ENCODE measurements at regions not wholly inside any gene's neighbourhood (a gene's known extent, or its start where the extent isn't known, plus 50 kb on each side); places are given as distances from the start of the nearest gene placed in this dataset.

GRCh38 chr9:106305428-106306133 is 557.4 kb upstream of the ZNF462 start:
- TF ChIP-seq TOX (CRISPR knock-in tag; IDR thresholded peaks at IDR 0.05; ENCODE audit: borderline replicate concordance), result no peak
- TF ChIP-seq, protein P1, sequence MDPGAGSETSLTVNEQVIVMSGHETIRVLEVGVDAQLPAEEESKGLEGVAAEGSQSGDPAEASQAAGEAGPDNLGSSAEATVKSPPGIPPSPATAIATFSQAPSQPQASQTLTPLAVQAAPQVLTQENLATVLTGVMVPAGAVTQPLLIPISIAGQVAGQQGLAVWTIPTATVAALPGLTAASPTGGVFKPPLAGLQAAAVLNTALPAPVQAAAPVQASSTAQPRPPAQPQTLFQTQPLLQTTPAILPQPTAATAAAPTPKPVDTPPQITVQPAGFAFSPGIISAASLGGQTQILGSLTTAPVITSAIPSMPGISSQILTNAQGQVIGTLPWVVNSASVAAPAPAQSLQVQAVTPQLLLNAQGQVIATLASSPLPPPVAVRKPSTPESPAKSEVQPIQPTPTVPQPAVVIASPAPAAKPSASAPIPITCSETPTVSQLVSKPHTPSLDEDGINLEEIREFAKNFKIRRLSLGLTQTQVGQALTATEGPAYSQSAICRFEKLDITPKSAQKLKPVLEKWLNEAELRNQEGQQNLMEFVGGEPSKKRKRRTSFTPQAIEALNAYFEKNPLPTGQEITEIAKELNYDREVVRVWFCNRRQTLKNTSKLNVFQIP (CRISPR knock-in tag; IDR thresholded peaks at IDR 0.05; ENCODE audit: borderline replicate concordance, low read depth), result no peak
- TF ChIP-seq ISL1 (CRISPR knock-in tag; IDR thresholded peaks at IDR 0.05), result no peak
- TF ChIP-seq ZFP3 (CRISPR knock-in tag; IDR thresholded peaks at IDR 0.05), result no peak
- no peak for TF ChIP-seq ARNTL (CRISPR knock-in tag; IDR thresholded peaks at IDR 0.05; ENCODE audit: borderline replicate concordance, low read depth)
- no peak for TF ChIP-seq TCF4 (CRISPR knock-in tag; IDR thresholded peaks at IDR 0.05; ENCODE audit: borderline replicate concordance)
- TF ChIP-seq, protein P2, sequence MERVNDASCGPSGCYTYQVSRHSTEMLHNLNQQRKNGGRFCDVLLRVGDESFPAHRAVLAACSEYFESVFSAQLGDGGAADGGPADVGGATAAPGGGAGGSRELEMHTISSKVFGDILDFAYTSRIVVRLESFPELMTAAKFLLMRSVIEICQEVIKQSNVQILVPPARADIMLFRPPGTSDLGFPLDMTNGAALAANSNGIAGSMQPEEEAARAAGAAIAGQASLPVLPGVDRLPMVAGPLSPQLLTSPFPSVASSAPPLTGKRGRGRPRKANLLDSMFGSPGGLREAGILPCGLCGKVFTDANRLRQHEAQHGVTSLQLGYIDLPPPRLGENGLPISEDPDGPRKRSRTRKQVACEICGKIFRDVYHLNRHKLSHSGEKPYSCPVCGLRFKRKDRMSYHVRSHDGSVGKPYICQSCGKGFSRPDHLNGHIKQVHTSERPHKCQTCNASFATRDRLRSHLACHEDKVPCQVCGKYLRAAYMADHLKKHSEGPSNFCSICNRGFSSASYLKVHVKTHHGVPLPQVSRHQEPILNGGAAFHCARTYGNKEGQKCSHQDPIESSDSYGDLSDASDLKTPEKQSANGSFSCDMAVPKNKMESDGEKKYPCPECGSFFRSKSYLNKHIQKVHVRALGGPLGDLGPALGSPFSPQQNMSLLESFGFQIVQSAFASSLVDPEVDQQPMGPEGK (CRISPR knock-in tag; IDR thresholded peaks at IDR 0.05; ENCODE audit: borderline replicate concordance), result no peak
- TF ChIP-seq GLIS3 (CRISPR knock-in tag; IDR thresholded peaks at IDR 0.05), result no peak
